IPS-15b (cell line): ENCODE measurements at regions not wholly inside any gene's neighbourhood (a gene's known extent, or its start where the extent isn't known, plus 50 kb on each side); places are given as distances from the start of the nearest gene placed in this dataset.

Source experiments
- H3K27me3 ChIP-seq: one replicate; pipeline ENCODE4 v1.6.1; 2013; ENCODE audit warnings: low read length; ENCODE audit not compliant: control insufficient read depth, insufficient read depth
- H3K36me3 ChIP-seq: one replicate; pipeline ENCODE4 v1.6.1; 2013; ENCODE audit warnings: low read length; ENCODE audit not compliant: control insufficient read depth, insufficient read depth
- H3K4me1 ChIP-seq: one replicate; pipeline ENCODE4 v1.6.1; 2013; ENCODE audit warnings: mild to moderate bottlenecking, low read length; ENCODE audit not compliant: control insufficient read depth, insufficient read depth
- H3K4me3 ChIP-seq: one replicate; pipeline ENCODE4 v1.5.1; 2013; ENCODE audit warnings: low read depth, low read length
- H3K9ac ChIP-seq: one replicate; pipeline ENCODE4 v1.6.1; 2013; ENCODE audit warnings: low read depth, mild to moderate bottlenecking, low read length
- H3K9me3 ChIP-seq: one replicate; pipeline ENCODE4 v1.6.1; 2013; ENCODE audit warnings: mild to moderate bottlenecking, low read length; ENCODE audit not compliant: control insufficient read depth, insufficient read depth

GRCh38 chr6:142693441-142693840 is 251.5 kb downstream of the HIVEP2 start:
- H3K9me3 ChIP-seq = no peaks in the 10 kb centered on the region
- H3K27me3 ChIP-seq = no peaks in the 10 kb centered on the region
- peaks cover 5% of the 10 kb centered on the region for H3K4me1 ChIP-seq
- no peak overlapping the region for H3K9ac ChIP-seq
- no peak overlapping the region for H3K4me3 ChIP-seq
- no peaks in the 10 kb centered on the region for H3K36me3 ChIP-seq

GRCh38 chr6:142694054-142694453 is 250.9 kb downstream of the HIVEP2 start:
- Histone ChIP-seq H3K9ac (no peak overlapping the region), H3K4me1 (peaks cover 5% of the 10 kb centered on the region), H3K27me3 (no peaks in the 10 kb centered on the region), H3K9me3 (no peaks in the 10 kb centered on the region), H3K4me3 (no peak overlapping the region), H3K36me3 (no peaks in the 10 kb centered on the region)

- H3K36me3 ChIP-seq = no peaks in the 10 kb centered on the region
- no peaks in the 10 kb centered on the region for H3K9me3 ChIP-seq
- H3K9ac ChIP-seq = no peak overlapping the region
- H3K27me3 ChIP-seq = no peaks in the 10 kb centered on the region
- H3K4me3 ChIP-seq = no peak overlapping the region
- H3K4me1 ChIP-seq = peaks cover 5% of the 10 kb centered on the region
These were observed 250.0 kb downstream of the HIVEP2 start for GRCh38 chr6:142695016-142695415.

GRCh38 chr6:142696123-142697000 is 248.6 kb downstream of the HIVEP2 start:
- Histone ChIP-seq H3K27me3 (no peaks in the 10 kb centered on the region), H3K36me3 (no peaks in the 10 kb centered on the region), H3K9me3 (no peaks in the 10 kb centered on the region), H3K4me3 (no peak overlapping the region), H3K4me1 (peaks cover 5% of the 10 kb centered on the region), H3K9ac (no peak overlapping the region)

GRCh38 chr6:142697001-142697335 is 248.0 kb downstream of the HIVEP2 start:
- Histone ChIP-seq H3K4me1 (peaks cover 5% of the 10 kb centered on the region), H3K9ac (no peak overlapping the region), H3K36me3 (no peaks in the 10 kb centered on the region), H3K4me3 (no peak overlapping the region), H3K27me3 (no peaks in the 10 kb centered on the region), H3K9me3 (no peaks in the 10 kb centered on the region)

- Histone ChIP-seq H3K36me3 (no peaks in the 10 kb centered on the region), H3K4me3 (no peak overlapping the region), H3K9ac (no peak overlapping the region), H3K27me3 (no peaks in the 10 kb centered on the region), H3K9me3 (no peaks in the 10 kb centered on the region), H3K4me1 (peaks cover 7% of the 10 kb centered on the region)
These were observed 247.1 kb downstream of the HIVEP2 start for GRCh38 chr6:142697922-142698321.

GRCh38 chr6:142698751-142699150 is 246.2 kb downstream of the HIVEP2 start:
- H3K4me1 ChIP-seq = peaks cover 3% of the 10 kb centered on the region
- no peak overlapping the region for H3K9ac ChIP-seq
- H3K4me3 ChIP-seq = no peak overlapping the region
- H3K9me3 ChIP-seq = no peaks in the 10 kb centered on the region
- no peaks in the 10 kb centered on the region for H3K36me3 ChIP-seq
- H3K27me3 ChIP-seq = no peaks in the 10 kb centered on the region

GRCh38 chr6:142699391-142699790 is 245.6 kb downstream of the HIVEP2 start:
- Histone ChIP-seq H3K4me1 (peaks cover 3% of the 10 kb centered on the region), H3K4me3 (no peak overlapping the region), H3K36me3 (no peaks in the 10 kb centered on the region), H3K27me3 (no peaks in the 10 kb centered on the region), H3K9ac (no peak overlapping the region), H3K9me3 (no peaks in the 10 kb centered on the region)

GRCh38 chr6:142700032-142700431 is 244.9 kb downstream of the HIVEP2 start:
- no peak overlapping the region for H3K9ac ChIP-seq
- H3K27me3 ChIP-seq = no peaks in the 10 kb centered on the region

GRCh38 chr6:142700671-142701312 is 244.2 kb downstream of the HIVEP2 start:
- no peak overlapping the region for H3K9ac ChIP-seq
- no peak overlapping the region for H3K4me3 ChIP-seq
- peaks cover 3% of the 10 kb centered on the region for H3K4me1 ChIP-seq
- no peaks in the 10 kb centered on the region for H3K27me3 ChIP-seq
- H3K36me3 ChIP-seq = no peaks in the 10 kb centered on the region
- H3K9me3 ChIP-seq = no peaks in the 10 kb centered on the region

More at GRCh38 chr6:142700032-142700431, 244.9 kb downstream of the HIVEP2 start:
- Histone ChIP-seq H3K9me3 (no peaks in the 10 kb centered on the region), H3K4me1 (peaks cover 3% of the 10 kb centered on the region), H3K4me3 (no peak overlapping the region), H3K36me3 (no peaks in the 10 kb centered on the region)
